Activated B cell treated with CpG ODN at 0.5 μM for 24 hours (primary cell): ENCODE measurements at regions not wholly inside any gene's neighbourhood (a gene's known extent, or its start where the extent isn't known, plus 50 kb on each side); places are given as distances from the start of the nearest gene placed in this dataset.

Source experiments
- ATAC-seq: fragments of 200-7000 bp; cut with Tn5 transposase; one replicate; pipeline ENCODE4 v1.10.0; 2021; ENCODE audit warnings: low read depth, mild to moderate bottlenecking, moderate library complexity
- CTCF ChIA-PET: fragments of 350-600 bp; sonication (Branson Sonifier 250); formaldehyde crosslinking; loops from one replicate; lab custom pipeline; 2021; ENCODE audit warnings: antibody characterized with exemption; lab: Charles Lee
- POLR2A ChIA-PET: fragments of 350-600 bp; sonication (Branson Sonifier 250); formaldehyde crosslinking; loops from one replicate; lab custom pipeline; 2021; ENCODE audit warnings: antibody characterized with exemption; lab: Charles Lee
- DNase-seq: peaks from one replicate; pipeline ENCODE4 v3.0.0; 2022
- H3K27ac Mint-ChIP-seq: one replicate; pipeline ENCODE4 v1.8.0; 2020; ENCODE audit warnings: mixed read lengths
- H3K27me3 Mint-ChIP-seq: one replicate; pipeline ENCODE4 v1.8.0; 2021; ENCODE audit warnings: mixed read lengths
- H3K36me3 Mint-ChIP-seq: one replicate; pipeline ENCODE4 v1.8.0; 2021; ENCODE audit warnings: low read depth, mixed read lengths
- H3K4me1 Mint-ChIP-seq: one replicate; pipeline ENCODE4 v1.8.0; 2021; ENCODE audit warnings: mixed read lengths
- H3K4me3 Mint-ChIP-seq: one replicate; pipeline ENCODE4 v1.8.0; 2020; ENCODE audit warnings: mild to moderate bottlenecking, mixed read lengths
- H3K9me3 Mint-ChIP-seq: one replicate; pipeline ENCODE4 v1.8.0; 2020; ENCODE audit warnings: mixed read lengths
- CTCF ChIP-seq: fragments of 200-600 bp; IDR thresholded peaks from one replicate; pipeline ENCODE4 v1.8.0; 2022; ENCODE audit warnings: antibody characterized with exemption, mild to moderate bottlenecking
- intact Hi-C: fragments of 100-400 bp; cut with micrococcal nuclease; formaldehyde crosslinking; loops from one replicate; pipeline ENCODE4 v1.15.1; 2024

- intact Hi-C loops: no loop called here
- ChIA-PET POLR2A (no interaction called here), CTCF (no interaction called here)
- no peak for TF ChIP-seq CTCF
- no peaks in the 10 kb centered on the region for H3K27me3 Mint-ChIP-seq
- H3K27ac Mint-ChIP-seq: no peak overlapping the region
- H3K4me1 Mint-ChIP-seq: no peaks in the 10 kb centered on the region
- ATAC-seq (no peak), DNase-seq (no peak)
- peaks cover 4% of the 10 kb centered on the region for H3K9me3 Mint-ChIP-seq
- no peaks in the 10 kb centered on the region for H3K36me3 Mint-ChIP-seq
- H3K4me3 Mint-ChIP-seq: no peak overlapping the region
Measured at GRCh38 chr14:57091030-57091608, 177.6 kb downstream of the EXOC5 start.

GRCh38 chr14:57089901-57090300, 178.8 kb downstream of the EXOC5 start:
- H3K27ac Mint-ChIP-seq: no peak overlapping the region
- no peak for DNase-seq
- H3K4me1 Mint-ChIP-seq: no peaks in the 10 kb centered on the region
- H3K36me3 Mint-ChIP-seq: no peaks in the 10 kb centered on the region
- TF ChIP-seq CTCF: no peak
- CTCF ChIA-PET: no interaction called here
- ATAC-seq: no peak
- peaks cover 2% of the 10 kb centered on the region for H3K27me3 Mint-ChIP-seq
- H3K9me3 Mint-ChIP-seq: peaks cover 1% of the 10 kb centered on the region
- H3K4me3 Mint-ChIP-seq: no peak overlapping the region
- intact Hi-C loops: no loop called here
- POLR2A ChIA-PET: no interaction called here

DNA sequence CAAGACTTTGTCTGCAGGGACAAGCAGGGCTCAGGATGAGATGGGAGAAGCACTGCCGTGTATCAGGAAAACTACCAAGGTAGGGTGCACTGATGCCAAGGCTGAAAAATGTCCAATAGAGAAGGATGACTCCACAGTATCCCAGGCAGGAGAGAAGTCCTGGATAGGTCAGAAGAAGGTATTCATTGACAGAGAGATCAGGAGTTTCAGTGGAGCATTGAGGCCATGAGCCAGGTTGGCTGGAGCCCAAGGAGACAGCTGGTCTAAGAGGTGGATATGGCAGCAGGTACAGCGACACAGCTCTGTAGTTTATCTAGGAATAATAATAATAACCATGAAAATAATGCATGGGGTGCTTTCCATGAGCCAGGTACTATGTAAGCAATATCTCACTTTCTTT, 180.9 kb downstream of the EXOC5 start:
- H3K4me1 Mint-ChIP-seq: no peaks in the 10 kb centered on the region
- H3K27me3 Mint-ChIP-seq: peaks cover 2% of the 10 kb centered on the region
- no peak overlapping the region for H3K27ac Mint-ChIP-seq
- no peak for ATAC-seq
- no peaks in the 10 kb centered on the region for H3K9me3 Mint-ChIP-seq
- ChIA-PET POLR2A (interaction anchor here (0.6 kb wide), 1 partner anchor 215 kb away, joined by 4 read pairs; no protein-coding TSS in a partner anchor), CTCF (no interaction called here)
- H3K36me3 Mint-ChIP-seq: no peaks in the 10 kb centered on the region
- no peak overlapping the region for H3K4me3 Mint-ChIP-seq
- no peak for TF ChIP-seq CTCF
- intact Hi-C loops: no loop called here
- DNase-seq: no peak

DNA sequence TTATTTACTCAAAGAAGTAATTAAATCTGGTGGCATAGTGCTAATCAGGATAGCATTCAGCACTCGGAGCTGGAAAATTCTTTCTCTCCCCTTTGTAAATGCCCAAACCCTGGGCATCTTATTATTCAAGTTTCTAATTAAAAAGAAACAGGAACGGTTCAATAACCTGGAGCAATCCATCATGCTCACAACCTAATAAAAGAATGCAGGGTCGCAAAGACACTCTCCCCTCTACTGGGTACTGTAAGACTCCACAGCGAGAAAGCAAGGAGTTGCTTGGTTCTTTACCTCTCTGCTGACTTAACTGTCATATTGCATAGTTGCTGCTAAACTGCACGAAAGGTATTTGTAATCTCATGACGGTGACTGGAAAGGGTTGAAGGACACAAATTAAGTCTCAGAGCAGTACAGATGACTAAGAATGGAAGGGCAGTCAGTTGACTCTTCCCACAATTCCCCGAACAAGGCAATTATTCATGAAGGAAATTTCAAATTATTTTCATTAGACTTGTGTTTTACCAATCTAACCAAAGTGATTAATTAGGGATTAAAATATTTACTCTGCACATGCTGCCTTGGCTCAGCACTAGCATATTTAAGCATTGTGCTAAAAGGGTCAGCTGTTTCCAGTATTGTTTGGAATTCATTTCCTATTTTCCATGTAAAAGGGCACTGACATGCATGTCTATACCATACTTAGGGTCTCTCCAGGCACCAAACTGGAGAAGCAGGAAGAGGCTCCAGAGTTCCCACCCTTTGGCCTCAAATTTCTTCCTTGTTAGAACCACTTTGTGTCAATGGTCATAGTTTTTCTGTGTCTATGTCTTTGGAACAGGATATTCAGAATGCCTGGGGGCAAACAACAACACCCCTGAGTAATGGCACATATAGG, 182.2 kb downstream of the EXOC5 start:
- Mint-ChIP-seq H3K36me3 (no peaks in the 10 kb centered on the region), H3K27me3 (peaks cover 2% of the 10 kb centered on the region), H3K9me3 (no peaks in the 10 kb centered on the region), H3K4me1 (no peaks in the 10 kb centered on the region), H3K4me3 (no peak overlapping the region), H3K27ac (no peak overlapping the region)
- ChIA-PET POLR2A (no interaction called here), CTCF (no interaction called here)
- no peak for TF ChIP-seq CTCF
- intact Hi-C loops: no loop called here
- DNase-seq (no peak), ATAC-seq (no peak)

GRCh38 chr14:57085801-57086200, 182.9 kb downstream of the EXOC5 start:
- ATAC-seq: no peak
- Mint-ChIP-seq H3K36me3 (no peaks in the 10 kb centered on the region), H3K9me3 (no peaks in the 10 kb centered on the region), H3K27me3 (peaks cover 2% of the 10 kb centered on the region), H3K27ac (no peak overlapping the region), H3K4me3 (no peak overlapping the region), H3K4me1 (no peaks in the 10 kb centered on the region)
- CTCF ChIA-PET: no interaction called here
- TF ChIP-seq CTCF: no peak
- POLR2A ChIA-PET: no interaction called here
- intact Hi-C loops: no loop called here
- DNase-seq: no peak
